HCT116 (cell line): ENCODE measurements at regions not wholly inside any gene's neighbourhood (a gene's known extent, or its start where the extent isn't known, plus 50 kb on each side); places are given as distances from the start of the nearest gene placed in this dataset.

Experiments used
- ATAC-seq: fragments of 200-7000 bp; cut with Tn5 transposase; 2 replicates; pipeline ENCODE4 v1.9.1; 2020; ENCODE audit warnings: mild to moderate bottlenecking, moderate library complexity
- BruUV-seq: library from RNA; stranded (reverse); fragments of 400-500 nt; replicated peaks from 2 replicates; lab custom pipeline; 2021; lab: Mats Ljungman, UMichigan
- CTCF ChIA-PET: fragments of 300-600 bp; sonication (Branson Sonifier 250); formaldehyde crosslinking; loops from one replicate; lab custom pipeline; 2021; ENCODE audit warnings: antibody characterized with exemption; lab: Charles Lee
- POLR2A ChIA-PET: fragments of 300-600, 350-600 bp; sonication (Branson Sonifier 250); formaldehyde crosslinking; loops from one replicate; lab custom pipeline; 2021; ENCODE audit warnings: antibody characterized with exemption; lab: Charles Lee
- RAD21 ChIA-PET, 2 experiments: fragments of 300-600 bp; sonication (Branson Sonifier 250); formaldehyde crosslinking; loops; one replicate each; lab custom pipeline; 2023; ENCODE audit warnings: low total read pairs in 2 of 2; ENCODE audit not compliant: uncharacterized antibody in 2 of 2, unreplicated experiment in 2 of 2, low non-redundant PET in 1 of 2; lab: Charles Lee
- DNase-seq: peaks from one replicate; pipeline ENCODE4 v3.0.0-alpha.2; 2010; ENCODE audit warnings: low read depth, low spot score
- H2AFZ ChIP-seq: fragments of 200-600 bp; shearing (Covaris generic), sonication (generic); 2 replicates; pipeline ENCODE4 v1.6.1; 2017; ENCODE audit warnings: low read depth, mixed run types, mixed read lengths, antibody characterized with exemption, low read length; ENCODE audit not compliant: poor library complexity, severe bottlenecking
- H3K27ac ChIP-seq: 2 replicates; pipeline ENCODE4 v1.5.1; 2012; ENCODE audit warnings: low read depth, low read length
- H3K27me3 ChIP-seq: fragments of 200-600 bp; sonication (generic); 2 replicates; pipeline ENCODE4 v1.6.1; 2016; ENCODE audit warnings: mixed run types, low read length, mixed read lengths; ENCODE audit not compliant: insufficient read depth
- H3K36me3 ChIP-seq, 2 experiments: fragments of 200-500 bp in 1 of 2; fragments of 200-600 bp in 1 of 2; sonication (Bioruptor generic) in 1 of 2; sonication (generic) in 1 of 2; 2 replicates each; pipeline versions ENCODE4 v1.5.1 to v1.6.1; 2014 to 2016; ENCODE audit warnings: low read length in 2 of 2, inconsistent platforms in 1 of 2, mixed read lengths in 1 of 2, mixed run types in 1 of 2; ENCODE audit not compliant: insufficient read depth in 2 of 2, control insufficient read depth in 1 of 2
- H3K4me1 ChIP-seq, 2 experiments: fragments of 200-600 bp in 1 of 2; sonication (generic) in 1 of 2; 2 replicates each; pipeline versions ENCODE4 v1.5.1 to v1.6.1; 2012 to 2017; ENCODE audit warnings: low read length in 2 of 2, inconsistent platforms in 1 of 2, mild to moderate bottlenecking in 1 of 2, mixed read lengths in 1 of 2, mixed run types in 1 of 2, moderate library complexity in 1 of 2; ENCODE audit not compliant: insufficient read depth in 2 of 2, control insufficient read depth in 1 of 2
- H3K4me2 ChIP-seq: fragments of 200-600 bp; sonication (generic); 2 replicates; pipeline ENCODE4 v1.6.1; 2017; ENCODE audit warnings: mixed run types, low read length, mixed read lengths
- H3K4me3 ChIP-seq, 2 experiments: fragments of 200-600 bp in 1 of 2; sonication (generic) in 1 of 2; replicated peaks in 1 of 2; 2 replicates each; pipeline ENCODE4 v1.5.1; 2011 to 2016; ENCODE audit warnings: low read length in 2 of 2, control low read depth in 1 of 2, low read depth in 1 of 2, mild to moderate bottlenecking in 1 of 2, mixed read lengths in 1 of 2, mixed run types in 1 of 2
- H3K79me2 ChIP-seq: fragments of 200-600 bp; sonication (generic); 2 replicates; pipeline ENCODE4 v1.6.1; 2017; ENCODE audit warnings: mild to moderate bottlenecking, mixed run types, low read length, moderate library complexity, mixed read lengths; ENCODE audit not compliant: insufficient read depth
- H3K9ac ChIP-seq: fragments of 200-600 bp; sonication (generic); 2 replicates; pipeline ENCODE4 v1.6.1; 2016; ENCODE audit warnings: low read length, mixed read lengths
- H3K9me2 ChIP-seq: fragments of 200-600 bp; sonication (generic), shearing (Covaris generic); 2 replicates; pipeline ENCODE4 v1.6.1; 2017; ENCODE audit warnings: mixed run types, mild to moderate bottlenecking, moderate library complexity; ENCODE audit not compliant: insufficient read depth
- H3K9me3 ChIP-seq, 2 experiments: fragments of 200-500 bp in 1 of 2; fragments of 200-600 bp in 1 of 2; sonication (Bioruptor generic) in 1 of 2; sonication (generic) in 1 of 2; 2 replicates each; pipeline ENCODE4 v1.6.1; 2014 to 2017; ENCODE audit warnings: low read length in 2 of 2, mixed read lengths in 2 of 2, inconsistent platforms in 1 of 2, low read depth in 1 of 2, mild to moderate bottlenecking in 1 of 2, mixed run types in 1 of 2, moderate library complexity in 1 of 2; ENCODE audit not compliant: control insufficient read depth in 1 of 2, insufficient read depth in 1 of 2
- H4K20me1 ChIP-seq: fragments of 200-600 bp; sonication (generic), shearing (Covaris generic); 2 replicates; pipeline ENCODE4 v1.6.1; 2017; ENCODE audit warnings: mixed run types, mild to moderate bottlenecking, moderate library complexity; ENCODE audit not compliant: insufficient read depth
- ATF3 ChIP-seq: IDR thresholded peaks from 2 replicates; pipeline ENCODE4 v1.6.1; 2012
- CBX3 ChIP-seq: IDR thresholded peaks from 2 replicates; pipeline ENCODE4 v1.6.1; 2012; ENCODE audit warnings: low read depth
- ELF1 ChIP-seq: IDR thresholded peaks from 2 replicates; pipeline ENCODE4 v1.6.1; 2012; ENCODE audit warnings: low read depth, borderline replicate concordance
- EZH2phosphoT487 ChIP-seq: fragments of 200-600 bp; IDR thresholded peaks from 2 replicates; pipeline ENCODE4 v1.6.1; 2018; ENCODE audit warnings: antibody characterized with exemption, borderline replicate concordance
- REST ChIP-seq: IDR thresholded peaks from 2 replicates; pipeline ENCODE4 v1.6.1; 2012; ENCODE audit warnings: low read depth
- SIN3A ChIP-seq: IDR thresholded peaks from 2 replicates; pipeline ENCODE4 v1.6.1; 2012; ENCODE audit warnings: low read depth
- SP1 ChIP-seq: IDR thresholded peaks from 2 replicates; pipeline ENCODE4 v1.6.1; 2012; ENCODE audit warnings: low read depth
- TCF7L2 ChIP-seq: IDR thresholded peaks from 2 replicates; pipeline ENCODE4 v1.7.0; 2011; ENCODE audit warnings: borderline replicate concordance, inconsistent platforms; ENCODE audit not compliant: insufficient read depth, insufficient read length; ENCODE audit errors: extremely low read depth
- YY1 ChIP-seq: IDR thresholded peaks from 2 replicates; pipeline ENCODE4 v1.6.1; 2011; ENCODE audit warnings: low read length, low read depth, moderate library complexity, mild to moderate bottlenecking; ENCODE audit not compliant: insufficient replicate concordance; ENCODE audit errors: extremely low read depth
- ZFX ChIP-seq: fragments of 450-650 bp; IDR thresholded peaks from 2 replicates; pipeline ENCODE4 v1.6.1; 2017
- ZNF274 ChIP-seq: fragments of 200-500 bp; sonication (Bioruptor generic); IDR thresholded peaks from 2 replicates; pipeline ENCODE4 v1.6.1; 2014; ENCODE audit warnings: mild to moderate bottlenecking, low read depth, low read length, inconsistent platforms
- intact Hi-C: fragments of 100-400 bp; cut with micrococcal nuclease; formaldehyde crosslinking; loops from 2 replicates; pipeline ENCODE4 v1.10.0; 2022

- POLR2A ChIA-PET: no interaction called here
- no peak overlapping the region for H2AFZ ChIP-seq
- DNase-seq (no peak), ATAC-seq (no peak)
- H3K79me2 ChIP-seq: no peaks in the 10 kb centered on the region
- no peaks in the 10 kb centered on the region for H3K36me3 ChIP-seq
- H4K20me1 ChIP-seq: no peaks in the 10 kb centered on the region
- H3K4me2 ChIP-seq: no peak overlapping the region
- no peak overlapping the region for H3K27ac ChIP-seq
- no peaks in the 10 kb centered on the region for H3K27me3 ChIP-seq
- RAD21 ChIA-PET: no interaction called here
- CTCF ChIA-PET: no interaction called here
- no TSS peak for BruUV-seq
- H3K9me3 ChIP-seq: no peaks in the 10 kb centered on the region
- no peak overlapping the region for H3K9ac ChIP-seq
- TF ChIP-seq CBX3 (no peak), SP1 (no peak), ATF3 (no peak)
- H3K9me2 ChIP-seq: no peaks in the 10 kb centered on the region
- H3K4me1 ChIP-seq: no peaks in the 10 kb centered on the region
- intact Hi-C loops: no loop called here
- H3K4me3 ChIP-seq: no peak overlapping the region
Observed at GRCh38 chr11:92909214-92909613, 60.2 kb upstream of the MTNR1B start.

- BruUV-seq: no TSS peak
- CTCF ChIA-PET: no interaction called here
- DNase-seq: no peak
- Histone ChIP-seq H3K27ac (no peak overlapping the region), H3K9me2 (no peaks in the 10 kb centered on the region), H3K27me3 (no peaks in the 10 kb centered on the region), H3K4me3 (no peak overlapping the region), H2AFZ (no peak overlapping the region), H3K4me2 (no peak overlapping the region), H3K9ac (no peak overlapping the region), H3K4me1 (no peaks in the 10 kb centered on the region), H3K36me3 (no peaks in the 10 kb centered on the region), H3K9me3 (no peaks in the 10 kb centered on the region), H4K20me1 (no peaks in the 10 kb centered on the region), H3K79me2 (no peaks in the 10 kb centered on the region)
- intact Hi-C loops: no loop called here
- RAD21 ChIA-PET: no interaction called here
- ATAC-seq: no peak
- POLR2A ChIA-PET: no interaction called here
- no peak for TF ChIP-seq EZH2phosphoT487
- no peak for TF ChIP-seq SIN3A
- TF ChIP-seq ELF1: no peak
- no peak for TF ChIP-seq YY1
- no peak for TF ChIP-seq ATF3
- TF ChIP-seq ZNF274: no peak
- TF ChIP-seq REST: no peak
- TF ChIP-seq ZFX: no peak
- TF ChIP-seq TCF7L2: no peak
Observed at GRCh38 chr11:92911478-92911877, 58.0 kb upstream of the MTNR1B start.
